ENCODE measurements at regions not wholly inside any gene's neighbourhood (a gene's known extent, or its start where the extent isn't known, plus 50 kb on each side); places are given as distances from the start of the nearest gene placed in this dataset.

GRCh38 chr4:123819362-123820035, 422.9 kb downstream of the SPRY1 start:
- no peak for DNase-seq

- DNase-seq, result no peak
Measured at GRCh38 chr4:123821861-123822260, 425.3 kb downstream of the SPRY1 start.

- DNase-seq, result no peak
Measured at GRCh38 chr4:123822353-123822752, 425.8 kb downstream of the SPRY1 start.

DNA sequence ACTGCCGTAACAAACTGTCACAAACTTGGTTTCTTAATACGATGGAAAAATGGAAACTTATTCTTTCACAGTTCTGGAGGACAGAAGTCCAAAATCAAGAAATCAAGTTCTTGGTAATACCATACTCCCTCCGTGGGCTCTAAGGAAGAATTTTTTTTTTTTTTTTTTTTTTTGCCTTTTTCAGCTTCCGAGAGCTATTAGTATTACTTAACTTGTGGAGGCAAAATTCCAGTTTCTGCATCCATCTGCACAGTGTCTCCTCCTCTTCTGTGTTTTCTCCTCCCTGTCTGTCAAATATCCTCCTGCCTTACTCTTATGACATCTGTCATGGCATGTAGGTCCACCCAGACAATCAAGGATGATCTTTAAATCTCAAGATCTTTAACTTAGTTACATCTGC, 426.6 kb downstream of the SPRY1 start:
- DNase-seq, result no peak

- DNase-seq, result no peak
Measured at GRCh38 chr4:123824524-123824923, 427.9 kb downstream of the SPRY1 start.

DNA sequence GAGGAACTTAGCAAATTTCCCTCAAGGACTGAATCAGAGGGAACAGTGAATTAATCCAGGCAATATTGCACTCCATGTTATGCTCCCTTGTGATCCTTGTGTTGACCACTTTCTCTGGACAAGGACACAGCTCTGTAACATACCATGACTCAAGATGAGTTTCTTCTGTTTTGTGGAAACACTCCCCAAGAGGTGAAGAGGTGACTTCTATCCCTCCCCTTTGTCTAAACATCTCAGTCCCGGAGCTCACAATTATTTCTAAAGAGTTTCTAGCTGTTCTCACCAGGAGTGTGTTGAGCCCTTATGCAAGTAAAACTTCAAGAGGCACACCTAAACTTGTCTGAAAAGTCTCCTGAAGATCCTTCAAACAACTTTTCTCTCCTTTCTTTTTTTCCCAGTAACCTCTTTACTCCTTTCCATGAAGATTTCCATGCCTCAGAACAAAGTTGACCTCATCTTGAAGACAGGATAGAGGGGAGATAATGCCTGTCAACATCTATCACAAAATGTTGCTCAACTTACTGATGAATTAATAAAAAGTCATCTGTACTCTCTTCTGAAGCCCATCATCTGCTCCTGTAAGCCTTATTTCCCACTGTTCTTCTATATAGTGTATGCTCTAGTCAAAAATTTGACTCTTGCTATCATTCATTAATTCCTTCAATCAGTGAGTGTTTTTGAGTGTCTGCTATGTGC, 429.1 kb downstream of the SPRY1 start:
- DNase-seq, result no peak

GRCh38 chr4:123826896-123827295, 430.3 kb downstream of the SPRY1 start:
- no peak for DNase-seq

- DNase-seq, result no peak
Measured at GRCh38 chr4:123827511-123827910, 430.9 kb downstream of the SPRY1 start.

DNA sequence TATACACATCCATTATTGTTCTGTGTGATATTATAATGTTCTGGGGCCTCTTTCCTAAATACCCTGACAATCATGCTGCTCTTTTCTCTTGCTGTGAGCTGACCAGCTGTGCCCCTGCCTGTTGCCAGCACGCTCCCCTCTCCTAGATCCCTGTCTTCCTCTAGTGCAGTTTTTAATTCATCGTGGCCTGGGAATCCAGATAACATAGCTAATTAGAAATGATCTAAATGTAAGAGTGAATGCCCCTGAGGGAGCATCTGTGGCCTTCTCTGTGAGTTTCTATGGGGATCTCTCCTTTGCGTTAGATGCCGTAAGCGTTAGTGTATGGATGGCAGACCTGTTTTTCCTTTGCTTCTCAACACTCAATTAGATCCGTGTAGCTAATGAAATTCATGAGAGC, 434.3 kb downstream of the SPRY1 start:
- DNase-seq, result no peak

GRCh38 chr4:123832173-123833026, 435.8 kb downstream of the SPRY1 start:
- DNase-seq, result peak; percentile 88

GRCh38 chr4:123833171-123833643, 436.6 kb downstream of the SPRY1 start:
- DNase-seq, result no peak

DNA sequence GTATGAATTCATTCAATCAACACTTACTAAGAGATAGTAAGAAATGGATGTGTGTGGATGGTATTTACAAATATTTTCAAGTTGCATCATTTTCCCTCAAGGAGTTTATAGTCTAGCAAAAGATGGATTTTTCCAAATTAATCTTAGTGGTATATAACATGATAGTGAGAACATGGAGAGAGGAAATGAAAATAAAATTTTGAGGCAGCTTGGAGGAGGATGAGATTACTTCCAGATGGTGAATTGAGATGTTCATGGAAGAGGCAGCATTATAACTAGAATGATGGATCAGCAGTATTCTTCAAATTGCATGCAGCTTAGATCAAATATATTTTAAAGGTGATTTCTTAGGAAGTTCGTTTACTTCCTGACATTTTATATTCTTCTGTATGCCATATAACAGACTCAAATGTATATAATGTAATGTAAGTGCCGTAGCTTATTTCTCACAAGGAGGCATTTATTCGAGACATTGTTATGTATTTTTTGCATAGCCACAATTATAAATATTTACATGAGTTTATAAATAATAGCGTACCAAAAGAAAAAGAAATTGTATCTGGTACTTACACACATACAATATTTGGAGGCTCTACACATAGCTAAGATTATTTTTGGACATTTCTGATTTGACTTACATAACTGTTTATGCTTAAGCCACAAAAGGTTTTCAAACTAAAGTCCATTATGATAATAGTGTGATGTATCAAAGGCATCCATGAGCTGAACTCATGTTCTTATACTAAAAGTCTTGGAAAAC, 439.4 kb downstream of the SPRY1 start:
- no peak for DNase-seq

GRCh38 chr4:123836851-123837595, 440.4 kb downstream of the SPRY1 start:
- DNase-seq, result no peak

GRCh38 chr4:123838474-123838873, 441.9 kb downstream of the SPRY1 start:
- DNase-seq, result no peak

GRCh38 chr4:123840197-123840596, 443.6 kb downstream of the SPRY1 start:
- no peak for DNase-seq

DNA sequence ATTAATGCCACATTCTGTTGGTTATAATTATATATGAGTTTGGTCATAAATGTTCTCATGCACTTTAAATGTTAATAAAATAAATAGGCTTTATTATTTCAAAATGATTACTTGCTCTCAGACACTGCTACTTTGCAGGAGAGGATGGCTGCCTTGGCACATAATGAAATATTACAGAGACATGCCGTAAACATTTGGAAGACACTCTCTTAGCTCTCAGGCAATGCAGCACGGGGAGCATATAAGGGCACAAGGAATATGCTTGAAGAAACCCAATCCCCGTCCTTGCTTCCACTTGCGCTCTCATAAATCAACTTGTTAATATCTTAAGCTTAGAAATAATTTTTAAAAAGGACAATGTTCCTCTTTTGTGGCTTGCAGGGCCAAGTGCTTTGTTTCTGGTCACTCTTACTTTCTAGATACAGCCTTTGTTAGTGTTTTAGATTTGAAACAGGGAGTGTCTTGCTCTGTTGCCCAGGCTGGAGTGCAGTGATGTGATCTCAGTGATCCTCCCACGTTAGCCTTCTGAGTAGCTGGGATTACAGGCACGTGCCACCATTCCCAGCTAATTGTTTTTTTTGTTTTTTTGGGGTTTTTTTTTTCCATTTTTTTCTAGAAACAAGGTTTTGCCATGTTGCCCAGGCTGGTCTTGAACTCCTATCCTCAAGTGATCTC, 445.0 kb downstream of the SPRY1 start:
- DNase-seq, result no peak

GRCh38 chr4:123843137-123843536, 446.5 kb downstream of the SPRY1 start:
- no peak for DNase-seq

GRCh38 chr4:123844374-123844773, 447.8 kb downstream of the SPRY1 start:
- DNase-seq, result no peak

- DNase-seq, result no peak
Measured at GRCh38 chr4:123846092-123846491, 449.5 kb downstream of the SPRY1 start.

- no peak for DNase-seq
Measured at GRCh38 chr4:123846561-123846960, 450.0 kb downstream of the SPRY1 start.

DNA sequence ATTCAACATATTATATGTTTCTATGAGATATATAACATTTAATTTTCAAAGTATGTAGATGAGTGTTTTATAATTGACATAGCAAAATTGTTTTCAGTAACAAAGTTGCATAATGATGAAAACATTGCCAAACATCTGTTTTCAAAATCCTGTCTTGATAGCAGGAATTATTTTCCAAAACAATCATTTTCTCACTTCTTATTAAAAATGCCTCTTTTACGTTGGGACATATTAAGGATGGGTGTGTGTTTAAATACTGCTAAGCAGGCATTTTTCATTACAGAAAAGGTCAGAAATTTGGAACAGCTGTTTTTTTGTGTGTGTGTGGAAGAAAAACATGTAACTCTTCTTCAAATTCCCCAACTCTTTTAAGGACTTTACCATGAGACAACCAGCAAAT, 452.0 kb downstream of the SPRY1 start:
- no peak for DNase-seq

DNA sequence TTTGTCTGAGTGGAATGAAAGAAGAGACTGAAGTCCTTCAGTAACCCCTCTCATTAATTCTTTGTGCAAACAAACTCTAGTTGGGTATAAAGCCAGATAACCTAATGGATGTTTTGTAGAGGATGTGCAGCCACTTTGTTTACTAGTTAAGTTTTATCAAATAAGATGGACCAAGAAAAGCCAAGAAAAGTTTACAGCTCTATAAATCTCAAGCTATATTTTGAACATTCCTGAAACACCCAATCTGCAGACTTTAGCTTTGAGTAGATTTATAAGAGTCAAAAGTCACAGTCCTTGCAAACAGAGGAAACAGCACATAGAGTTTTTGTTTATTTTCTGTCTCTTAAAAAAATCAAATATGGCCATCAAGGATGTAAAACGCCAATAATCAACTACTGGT, 452.9 kb downstream of the SPRY1 start:
- no peak for DNase-seq
